ENCODE measurements at regions not wholly inside any gene's neighbourhood (a gene's known extent, or its start where the extent isn't known, plus 50 kb on each side); places are given as distances from the start of the nearest gene placed in this dataset.

GRCh38 chr1:244271004-244271403 lies 180.7 kb downstream of the ADSS2 start:
- peaks cover 12% of the 10 kb centered on the region; the same call in 1 of the 2 replicates for H3F3A ChIP-seq (ENCODE audit: insufficient read depth, low read depth)
- CTCF ChIA-PET: interaction anchor here (0.8 kb wide), 1 partner anchor 927 kb away, joined by 3 read pairs; no protein-coding TSS in a partner anchor
- intact Hi-C loops (cut with micrococcal nuclease; ENCODE audit: unreplicated experiment): loop anchor here (5.0 kb wide), 2 partner anchors 324 to 944 kb away; no protein-coding TSS in a partner anchor

DNA sequence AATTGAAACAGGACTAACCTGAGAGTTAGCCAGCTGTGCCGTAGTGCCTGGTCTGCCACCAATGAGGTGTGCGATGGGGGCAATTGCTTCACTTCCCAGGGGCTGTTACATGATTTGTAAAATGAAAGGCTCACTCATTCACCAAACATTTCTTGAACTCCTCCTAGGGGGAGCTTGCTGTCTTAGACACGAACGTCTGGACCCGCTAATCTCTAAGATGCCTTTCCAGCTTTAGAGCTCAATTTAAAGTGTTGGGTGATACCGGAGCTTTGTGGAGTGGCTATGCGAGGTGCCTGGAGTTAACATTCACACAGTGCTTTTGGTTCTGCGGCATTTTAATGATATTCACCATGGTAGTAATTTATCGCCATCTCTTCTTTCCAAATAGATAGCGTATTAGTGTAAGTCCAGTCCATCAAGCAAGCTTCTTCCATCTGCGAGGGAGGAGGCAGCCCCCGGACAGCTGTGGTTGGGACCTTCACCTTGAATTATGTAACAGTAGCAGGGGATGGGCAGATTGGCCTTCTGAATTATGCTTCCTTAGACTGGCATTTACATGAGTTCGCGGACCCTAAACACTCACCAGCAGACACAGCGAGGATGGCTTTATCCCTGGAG lies 179.9 kb downstream of the ADSS2 start:
- no peaks in the 10 kb centered on the region for H3K36me3 ChIP-seq (ENCODE audit: low read depth)
- ChIA-PET POLR2A (ENCODE audit: unreplicated experiment) (interaction anchor here (0.6 kb wide), 1 partner anchor 480 kb away, joined by 5 read pairs; no protein-coding TSS in a partner anchor), CTCF (interaction anchor here (0.6 to 0.8 kb wide), 4 partner anchors 31 to 928 kb away, joined by 3 read pairs; no protein-coding TSS in a partner anchor)
- H4K20me1 ChIP-seq (ENCODE audit: insufficient read depth): no peaks in the 10 kb centered on the region
- peaks cover 7% of the 10 kb centered on the region; the same call in 1 of the 2 replicates for H3K9me3 ChIP-seq (ENCODE audit: insufficient read depth, low read depth)
- no peak overlapping the region for H3K4me3 ChIP-seq
- TF ChIP-seq EZH2 (IDR thresholded peaks at IDR 0.05; ENCODE audit: low read depth) (no peak), CTCF (conservative IDR thresholded peaks at IDR 0.05) (no peak)
- H3K4me1 ChIP-seq (replicated peaks; ENCODE audit: insufficient read depth): peaks cover 25% of the 10 kb centered on the region
- H3F3A ChIP-seq (ENCODE audit: insufficient read depth, low read depth): peaks cover 16% of the 10 kb centered on the region; the same call in 1 of the 2 replicates
- intact Hi-C loops (cut with micrococcal nuclease; ENCODE audit: unreplicated experiment): loop anchor here (1.0 to 5.0 kb wide), 5 partner anchors 167 to 944 kb away; partner anchors contain the start of gene AKT3
- DNase-seq: no peak
- H3K79me2 ChIP-seq (ENCODE audit: low read depth): no peaks in the 10 kb centered on the region
- H2AFZ ChIP-seq: no peak overlapping the region
- H3K27ac ChIP-seq: no peak overlapping the region
- BruUV-seq (replicated peaks): no TSS peak
- no peaks in the 10 kb centered on the region for H3K27me3 ChIP-seq (ENCODE audit: insufficient read depth, low read depth)
- no peaks in the 10 kb centered on the region for H3K9me2 ChIP-seq (ENCODE audit: insufficient read depth)
- no peak overlapping the region for H3K4me2 ChIP-seq

More at GRCh38 chr1:244271004-244271403, 180.7 kb downstream of the ADSS2 start:
- no TSS peak for BruUV-seq (replicated peaks)
- DNase-seq: no peak
- Histone ChIP-seq H3K27me3 (ENCODE audit: insufficient read depth, low read depth) (no peaks in the 10 kb centered on the region), H2AFZ (no peak overlapping the region), H3K9me2 (ENCODE audit: insufficient read depth) (no peaks in the 10 kb centered on the region), H3K4me1 (replicated peaks; ENCODE audit: insufficient read depth) (peaks cover 25% of the 10 kb centered on the region), H3K36me3 (ENCODE audit: low read depth) (no peaks in the 10 kb centered on the region), H3K27ac (no peak overlapping the region), H3K79me2 (ENCODE audit: low read depth) (no peaks in the 10 kb centered on the region), H3K9me3 (ENCODE audit: insufficient read depth, low read depth) (peaks cover 7% of the 10 kb centered on the region; the same call in 1 of the 2 replicates), H3K4me3 (no peak overlapping the region), H3K4me2 (no peak overlapping the region), H4K20me1 (ENCODE audit: insufficient read depth) (no peaks in the 10 kb centered on the region)
- POLR2A ChIA-PET (ENCODE audit: unreplicated experiment): no interaction called here
- TF ChIP-seq EZH2 (IDR thresholded peaks at IDR 0.05; ENCODE audit: low read depth) (no peak), CTCF (conservative IDR thresholded peaks at IDR 0.05) (no peak)

- Histone ChIP-seq H3K4me2 (peak overlapping the region; percentile 23), H3K9me3 (ENCODE audit: insufficient read depth, low read depth) (peaks cover 7% of the 10 kb centered on the region; the same call in 1 of the 2 replicates), H2AFZ (no peak overlapping the region; the same call in 1 of the 2 replicates), H3K4me1 (replicated peaks; ENCODE audit: insufficient read depth) (peaks cover 25% of the 10 kb centered on the region), H3K36me3 (ENCODE audit: low read depth) (no peaks in the 10 kb centered on the region), H3F3A (ENCODE audit: insufficient read depth, low read depth) (peaks cover 16% of the 10 kb centered on the region; the same call in 1 of the 2 replicates), H3K79me2 (ENCODE audit: low read depth) (no peaks in the 10 kb centered on the region), H4K20me1 (ENCODE audit: insufficient read depth) (no peaks in the 10 kb centered on the region), H3K4me3 (no peak overlapping the region), H3K9me2 (ENCODE audit: insufficient read depth) (no peaks in the 10 kb centered on the region), H3K27ac (peak overlapping the region; percentile 14; the same call in 1 of the 2 replicates), H3K27me3 (ENCODE audit: insufficient read depth, low read depth) (no peaks in the 10 kb centered on the region)
- TF ChIP-seq CTCF (conservative IDR thresholded peaks at IDR 0.05) (peak; percentile 98), EZH2 (IDR thresholded peaks at IDR 0.05; ENCODE audit: low read depth) (no peak)
- CTCF ChIA-PET: interaction anchor here (0.7 to 0.8 kb wide), 3 partner anchors 39 to 224 kb away, joined by 3 to 8 read pairs (median 4); no protein-coding TSS in a partner anchor
- DNase-seq: peak; percentile 70 to 77
- no TSS peak for BruUV-seq (replicated peaks)
- intact Hi-C loops (cut with micrococcal nuclease; ENCODE audit: unreplicated experiment): loop anchor here (1.0 to 5.0 kb wide), 14 partner anchors 27 to 945 kb away; partner anchors contain the start of gene AKT3
- POLR2A ChIA-PET (ENCODE audit: unreplicated experiment): interaction anchor here (0.6 kb wide), 2 partner anchors 480 to 982 kb away, joined by 3 to 5 read pairs; no protein-coding TSS in a partner anchor
These were observed 179.0 kb downstream of the ADSS2 start for GRCh38 chr1:244272471-244273261.

All from PC-9 (cell line).